HG02943 (cell line): ENCODE measurements at regions not wholly inside any gene's neighbourhood (a gene's known extent, or its start where the extent isn't known, plus 50 kb on each side); places are given as distances from the start of the nearest gene placed in this dataset.
"Not testable (repeated sequence)": the region's sequence is repeated elsewhere in the genome, so short reads cannot be mapped to it uniquely, and the experiment has no call there.

Source experiments
- ATAC-seq: cut with Tn5 transposase; IDR thresholded peaks from one replicate; pipeline ENCODE4 v1.9.1; 2021; ENCODE audit warnings: mild to moderate bottlenecking, low read depth, moderate library complexity; ENCODE audit not compliant: unreplicated experiment

DNA sequence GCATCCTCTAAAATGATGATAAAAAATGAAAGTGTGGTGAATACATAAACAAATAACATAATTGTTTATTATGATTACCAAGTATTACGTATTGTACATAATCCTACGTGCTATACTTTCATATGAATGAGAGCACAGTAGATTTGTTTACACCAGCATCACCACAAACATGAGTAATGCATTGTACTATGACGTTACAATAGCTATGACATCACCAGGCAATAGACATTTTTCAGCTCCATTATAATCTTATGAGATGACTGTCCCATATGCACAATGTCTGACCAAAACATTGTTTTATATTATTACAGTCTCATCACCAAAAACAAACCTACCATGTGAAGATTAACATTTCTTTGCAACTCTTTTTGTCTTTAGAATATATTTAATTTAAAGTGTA is 225.7 kb upstream of the TENT5A start:
- ATAC-seq = no peak

DNA sequence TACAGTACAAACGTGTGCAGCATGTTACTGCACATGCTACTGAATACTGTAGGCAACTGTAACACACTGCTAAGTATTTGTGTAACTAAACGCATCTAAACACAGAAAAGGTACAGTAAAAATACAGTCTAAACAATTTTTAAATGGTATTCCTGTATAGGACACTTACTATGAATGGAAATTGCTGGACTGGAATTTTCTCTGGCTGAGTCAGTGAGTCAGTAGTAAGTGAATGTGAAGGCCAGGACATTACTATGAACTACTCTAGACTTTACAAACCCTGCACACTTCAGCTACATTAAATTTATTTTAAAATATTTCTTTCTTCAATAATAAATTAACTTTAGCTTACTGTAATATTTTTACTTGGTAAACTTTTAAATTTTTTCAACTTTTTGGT is 225.0 kb upstream of the TENT5A start:
- ATAC-seq = no peak

DNA sequence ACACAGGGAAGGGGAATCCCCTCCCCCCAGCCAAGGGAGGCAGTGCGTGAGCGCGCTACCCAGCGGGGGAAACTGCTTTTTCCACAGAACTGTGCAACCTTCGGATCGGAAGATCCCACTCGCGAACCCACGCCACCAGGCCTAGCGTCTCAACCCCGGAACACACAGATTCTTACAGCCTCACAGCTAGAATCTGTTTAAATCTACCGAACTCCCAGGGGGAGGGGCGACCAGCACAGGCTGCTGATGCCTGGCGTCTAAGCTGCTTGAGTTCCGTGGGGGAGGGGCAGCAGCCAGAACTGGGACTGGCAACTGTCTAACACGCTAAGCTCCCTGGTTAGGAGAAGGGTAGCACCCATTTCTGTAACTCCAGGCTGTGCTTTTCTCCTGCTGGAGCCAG is 217.3 kb upstream of the TENT5A start:
- no peak for ATAC-seq

DNA sequence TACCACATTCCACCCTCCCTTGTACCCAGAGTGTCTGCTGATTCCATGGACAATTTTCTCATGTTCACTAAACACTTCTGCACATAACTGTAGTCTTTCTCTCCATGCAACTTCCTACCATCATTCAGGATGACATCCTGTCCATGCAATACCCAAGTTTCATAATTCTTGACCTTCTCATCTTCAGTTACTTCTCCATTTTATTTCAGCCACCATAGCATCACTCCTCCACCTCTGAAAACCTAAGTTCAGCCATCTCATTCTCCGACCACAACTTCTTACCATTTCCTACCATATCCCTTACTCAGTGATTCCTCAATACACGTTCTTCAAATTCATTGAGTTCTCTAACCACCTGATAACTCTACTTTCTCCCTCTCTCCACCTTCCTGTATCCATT is 216.5 kb upstream of the TENT5A start:
- no peak for ATAC-seq

DNA sequence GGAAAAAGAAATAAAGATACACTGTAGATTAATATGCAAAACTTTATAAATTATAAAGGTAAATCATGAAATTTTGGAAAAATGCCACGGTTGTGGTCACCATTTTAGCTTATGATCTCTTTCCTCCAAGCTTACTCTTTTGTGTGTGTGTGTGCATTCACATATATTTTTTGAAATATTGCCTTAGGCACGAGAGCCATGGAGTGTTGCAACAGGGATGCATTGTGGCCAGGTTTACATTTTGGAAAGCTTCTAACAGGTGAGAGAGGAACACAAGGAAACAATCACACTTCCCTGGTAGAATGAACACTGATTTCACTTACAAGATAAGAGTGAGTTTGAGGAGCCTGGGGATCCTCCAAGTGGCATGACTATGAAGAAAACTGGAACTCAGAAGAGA is 214.5 kb upstream of the TENT5A start:
- no peak for ATAC-seq

DNA sequence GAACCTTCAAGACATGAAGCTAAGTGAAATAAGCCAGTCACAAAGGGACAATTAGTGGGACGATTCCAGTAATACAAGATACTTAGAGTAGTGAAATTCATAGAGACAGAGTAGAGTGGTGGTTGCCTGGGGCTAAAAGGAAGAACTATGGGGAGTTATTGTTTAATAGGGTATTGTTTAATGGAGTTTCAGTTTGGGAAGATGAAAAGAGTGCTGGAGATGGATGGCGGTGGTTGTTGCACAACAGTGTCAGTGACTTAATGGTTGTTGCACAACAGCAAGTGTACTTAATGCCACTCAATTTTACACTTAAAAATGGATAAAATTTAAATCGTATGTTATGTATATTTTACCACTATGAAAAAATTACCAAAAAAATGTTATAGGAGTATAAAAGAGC is 209.7 kb upstream of the TENT5A start:
- no peak for ATAC-seq

DNA sequence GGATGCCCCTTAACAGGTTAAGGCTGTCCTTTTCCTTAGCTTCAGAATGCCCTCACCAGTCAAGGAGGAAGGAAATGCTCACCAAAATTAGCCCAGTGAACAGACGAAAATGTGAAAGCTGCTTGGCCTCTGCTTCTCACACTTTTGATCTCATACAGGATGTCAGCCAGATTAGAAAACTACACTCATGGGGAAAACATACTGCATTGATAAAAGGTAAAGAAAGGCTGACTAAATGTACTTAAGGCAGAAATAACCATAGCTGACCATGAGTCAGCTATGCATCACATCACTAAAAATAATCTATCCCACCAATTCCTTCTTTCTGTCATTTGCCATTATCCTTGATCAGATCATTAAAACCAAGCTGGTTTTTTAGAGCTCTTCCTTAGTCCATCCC is 198.4 kb upstream of the TENT5A start:
- peak; percentile 82 for ATAC-seq

DNA sequence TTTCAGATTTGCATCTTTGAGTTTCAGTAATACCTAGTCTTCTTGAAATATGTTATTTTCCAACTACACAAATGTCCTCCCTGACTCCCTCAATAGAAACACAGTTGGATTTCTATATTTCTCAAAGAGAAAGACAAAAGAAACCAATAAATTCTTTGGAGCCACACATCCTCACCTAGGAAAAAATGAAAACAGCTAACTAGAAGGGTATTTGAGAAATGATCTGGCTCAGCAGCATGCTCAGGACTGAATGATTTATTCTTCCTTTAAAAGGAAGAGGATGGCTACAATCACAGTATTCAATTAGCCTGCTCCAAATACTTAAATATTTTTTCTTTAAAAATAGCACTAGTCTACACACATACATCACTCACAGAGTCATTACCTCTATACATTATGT is 196.4 kb upstream of the TENT5A start:
- no peak for ATAC-seq

DNA sequence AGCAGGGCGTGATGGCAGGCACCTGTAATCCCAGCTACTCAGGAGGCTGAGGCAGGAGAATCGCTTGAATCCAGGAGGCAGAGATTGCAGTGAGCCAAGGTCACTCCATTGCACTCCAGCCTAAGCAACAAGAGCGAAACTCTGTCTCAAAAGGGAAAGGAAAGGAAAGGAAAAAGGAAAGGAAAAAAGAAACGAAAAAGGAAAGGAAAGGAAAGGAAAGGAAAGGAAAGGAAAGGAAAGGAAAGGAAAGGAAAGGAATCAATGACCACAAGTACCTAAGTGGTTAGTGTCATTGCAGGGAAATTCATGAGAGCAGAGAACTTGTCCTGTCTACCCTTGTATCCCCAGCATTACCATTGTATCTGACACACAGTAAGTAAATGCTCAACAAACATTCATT is 195.7 kb upstream of the TENT5A start:
- not testable (repeated sequence) for ATAC-seq

DNA sequence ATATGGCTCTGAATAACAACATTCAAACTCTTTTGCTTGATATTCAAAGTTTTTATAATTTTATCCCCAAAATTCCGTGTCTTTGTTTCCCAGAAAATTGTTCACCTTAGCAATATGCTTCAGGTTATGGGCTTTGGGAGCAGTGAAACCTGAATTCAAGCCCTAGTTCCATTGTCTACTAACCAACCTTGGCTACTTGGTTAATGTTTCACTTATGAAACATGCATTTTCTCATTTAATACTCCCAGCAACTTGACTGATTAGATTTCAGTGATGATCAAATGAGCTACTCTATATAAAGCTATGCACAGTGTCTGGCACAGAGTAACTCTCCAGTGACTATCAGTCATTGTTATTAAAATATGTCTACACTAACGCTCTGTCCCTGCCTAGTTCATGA is 192.2 kb upstream of the TENT5A start:
- ATAC-seq = no peak

DNA sequence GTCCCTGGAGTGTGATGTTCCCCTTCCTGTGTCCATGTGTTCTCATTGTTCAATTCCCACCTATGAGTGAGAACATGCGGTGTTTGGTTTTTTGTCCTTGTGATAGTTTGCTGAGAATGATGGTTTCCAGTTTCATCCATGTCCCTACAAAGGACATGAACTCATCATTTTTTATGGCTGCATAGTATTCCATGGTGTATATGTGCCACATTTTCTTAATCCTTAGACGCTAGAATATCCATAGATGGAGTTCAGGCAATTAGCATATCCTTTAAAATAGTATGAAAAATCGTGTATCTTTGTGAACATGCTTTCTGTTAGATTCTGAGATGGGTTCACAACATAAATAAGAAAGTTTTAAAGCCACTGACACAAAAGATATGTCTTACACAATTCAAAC is 190.4 kb upstream of the TENT5A start:
- not testable (repeated sequence) for ATAC-seq

DNA sequence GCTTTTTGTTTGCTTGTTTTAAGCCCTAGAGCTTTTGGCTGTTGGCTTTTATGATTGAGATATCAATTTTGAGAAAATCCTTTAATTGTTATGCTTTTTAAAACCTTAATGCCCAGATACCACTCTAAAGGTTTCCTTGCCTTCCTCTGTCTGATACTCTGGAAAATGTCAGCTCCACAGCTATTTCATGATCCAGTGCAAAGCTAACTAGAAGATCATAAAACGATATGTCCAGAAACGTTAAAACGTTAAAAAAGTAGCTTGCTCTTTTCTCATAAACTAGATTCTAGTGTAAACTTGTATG is 189.5 kb upstream of the TENT5A start:
- ATAC-seq = no peak

DNA sequence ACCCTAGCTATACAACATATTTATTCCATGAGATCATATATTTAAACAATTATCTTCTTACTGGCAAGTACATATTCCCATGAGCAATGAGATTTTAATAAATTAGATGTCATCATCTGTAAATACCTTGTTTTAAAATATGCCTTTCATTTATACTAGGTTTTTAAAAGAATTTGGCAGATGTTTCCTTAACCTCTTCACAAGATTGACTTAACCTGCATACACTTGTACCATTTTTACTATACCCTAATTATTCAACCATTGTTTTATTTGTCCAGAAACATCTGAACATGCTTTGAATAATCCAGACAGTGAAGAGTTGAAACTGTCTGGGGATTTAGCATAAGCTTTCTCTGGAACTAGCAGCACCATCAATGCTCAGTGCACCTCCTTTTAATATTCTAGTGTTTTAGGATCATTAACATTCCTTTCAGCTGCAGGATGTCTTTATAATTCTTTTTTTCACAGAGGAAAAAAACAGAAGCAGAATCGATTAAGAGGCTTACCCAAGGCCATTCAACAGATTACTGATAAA is 188.0 kb upstream of the TENT5A start:
- no peak for ATAC-seq

DNA sequence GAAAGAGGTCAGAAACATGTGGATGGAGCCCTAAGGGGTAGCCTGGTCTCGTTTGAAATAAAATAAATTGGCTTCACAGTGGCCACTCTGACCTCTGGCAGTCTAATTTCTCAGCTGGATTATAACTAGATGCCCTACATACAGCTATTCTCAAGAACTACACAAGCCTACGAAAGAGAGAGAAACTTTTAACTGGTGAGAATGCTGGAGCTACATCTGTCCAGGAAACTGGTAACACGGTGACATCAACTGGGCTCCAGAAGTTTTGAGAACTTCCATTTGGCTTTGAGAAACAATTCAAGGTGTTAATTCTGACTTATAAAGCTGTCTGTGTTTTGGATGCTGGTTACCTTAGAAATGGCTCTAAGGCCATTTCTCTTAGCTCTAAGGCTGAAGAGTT is 187.3 kb upstream of the TENT5A start:
- ATAC-seq = no peak

DNA sequence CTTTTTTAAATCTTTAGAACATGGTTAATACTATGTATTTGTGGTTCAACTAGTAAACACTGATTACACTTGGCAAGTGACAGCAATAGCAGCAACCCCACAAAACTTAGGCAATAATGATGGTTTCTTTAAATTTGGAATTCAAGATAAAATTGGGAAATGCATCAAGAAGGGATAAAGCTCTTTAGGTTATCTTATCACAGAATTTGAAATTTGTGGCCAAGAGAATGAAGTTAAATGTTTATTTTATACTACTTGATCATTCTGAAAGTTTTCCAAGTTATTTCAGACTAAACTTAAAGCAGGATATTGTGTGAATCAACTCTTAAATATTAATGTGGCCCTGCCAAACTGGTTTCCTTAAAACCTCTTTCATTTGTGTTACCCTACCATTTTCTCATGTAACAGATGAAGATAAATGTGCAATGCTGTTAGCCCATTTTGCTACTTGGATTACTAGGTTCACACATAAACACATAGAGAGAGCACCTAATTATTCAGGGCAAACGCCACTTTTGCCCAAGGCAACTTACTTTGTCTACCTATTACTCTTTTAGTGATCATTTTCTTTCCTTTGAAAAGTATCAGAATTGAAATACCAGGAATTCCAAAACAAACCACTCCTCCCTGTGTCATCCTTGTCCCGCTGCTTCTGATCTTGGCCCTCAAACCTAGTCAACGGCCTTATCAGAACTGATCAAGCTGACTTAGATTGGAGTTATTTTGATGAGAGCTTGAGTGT is 186.7 kb upstream of the TENT5A start:
- ATAC-seq = no peak

DNA sequence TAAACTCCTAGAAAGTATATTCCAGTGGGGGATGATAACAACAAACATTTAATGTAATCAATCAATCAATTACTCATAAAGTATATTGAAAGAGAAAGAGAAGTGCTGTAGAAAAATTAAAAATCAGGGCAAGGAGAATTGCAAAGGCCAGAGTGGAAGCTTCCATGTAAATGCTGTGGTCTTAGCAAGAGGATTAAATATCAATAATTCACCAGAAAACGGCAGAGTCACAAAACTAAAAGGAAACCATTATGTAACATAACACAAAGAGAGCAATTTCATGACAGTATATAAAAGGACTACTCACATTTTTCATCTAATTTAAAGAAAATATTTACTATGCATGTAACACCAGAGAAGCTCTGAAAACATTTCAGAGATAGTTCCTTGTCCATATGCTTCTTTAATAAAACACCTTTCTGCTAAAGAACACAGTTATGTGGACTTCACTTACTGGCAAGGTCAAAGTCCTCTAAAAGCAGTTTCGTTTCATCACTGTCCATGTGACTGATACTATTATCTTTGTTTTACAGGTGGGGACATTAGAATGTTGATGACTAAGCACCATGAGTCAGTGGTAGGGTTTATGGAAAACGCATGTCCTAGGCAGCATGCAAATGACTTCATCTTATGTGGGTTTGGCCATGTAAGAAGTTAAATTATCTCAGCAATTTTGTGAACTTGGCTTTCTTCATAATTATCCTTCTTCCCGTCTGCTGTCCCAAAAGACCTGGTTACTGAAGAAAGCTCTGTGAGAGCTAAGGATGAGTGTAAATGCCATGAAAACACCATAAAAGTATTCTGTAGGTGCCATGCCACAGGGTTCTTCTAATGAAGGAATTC is 185.8 kb upstream of the TENT5A start:
- ATAC-seq = peak; percentile 95

DNA sequence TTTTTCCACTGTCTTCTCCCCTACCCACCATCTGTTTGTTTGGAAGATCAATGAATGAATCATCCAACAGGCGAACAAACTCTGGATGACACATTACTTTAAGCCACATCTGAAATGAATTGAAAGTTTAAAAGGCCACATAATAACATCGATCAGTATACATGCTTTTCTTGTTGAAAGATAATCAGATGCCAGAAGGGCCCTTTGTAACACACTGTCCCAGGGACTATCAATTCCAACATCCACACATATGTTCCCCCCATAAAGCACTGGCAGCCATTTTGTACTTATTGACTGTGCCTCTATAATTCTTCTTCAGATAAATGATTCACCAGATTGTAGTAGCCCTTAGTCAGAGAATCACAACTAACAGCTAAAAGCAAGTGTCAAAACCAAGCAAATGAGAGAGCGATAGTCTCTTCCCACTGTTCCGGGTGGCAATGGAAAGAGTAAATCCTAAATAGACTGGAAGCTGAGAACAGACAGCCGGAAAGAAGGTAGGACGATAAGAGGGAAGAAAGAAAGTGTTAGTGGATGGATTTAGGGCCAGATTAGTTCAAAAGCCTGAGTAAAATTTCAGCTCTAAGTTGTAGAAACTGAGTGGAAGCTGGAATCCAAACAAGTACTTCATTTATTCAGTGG is 184.9 kb upstream of the TENT5A start:
- ATAC-seq = no peak

DNA sequence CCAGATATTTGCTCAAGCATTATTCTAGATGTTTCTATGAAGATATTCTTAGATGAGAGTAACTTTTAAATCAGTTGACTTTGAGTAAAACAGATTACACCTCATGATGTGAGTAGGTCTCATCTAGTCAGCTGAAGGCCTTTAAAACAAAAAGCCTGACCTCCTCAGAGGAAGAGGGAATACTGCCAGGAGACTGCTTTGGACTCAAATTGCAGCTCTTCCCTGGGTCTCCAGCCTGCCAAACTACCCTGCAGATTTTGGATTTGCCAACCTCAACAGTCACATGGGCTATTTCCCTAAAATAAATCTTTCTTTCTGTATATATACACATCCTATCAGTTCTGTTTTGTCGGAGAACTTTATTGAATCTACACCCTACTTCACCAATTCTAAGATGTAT is 182.5 kb upstream of the TENT5A start:
- no peak for ATAC-seq

DNA sequence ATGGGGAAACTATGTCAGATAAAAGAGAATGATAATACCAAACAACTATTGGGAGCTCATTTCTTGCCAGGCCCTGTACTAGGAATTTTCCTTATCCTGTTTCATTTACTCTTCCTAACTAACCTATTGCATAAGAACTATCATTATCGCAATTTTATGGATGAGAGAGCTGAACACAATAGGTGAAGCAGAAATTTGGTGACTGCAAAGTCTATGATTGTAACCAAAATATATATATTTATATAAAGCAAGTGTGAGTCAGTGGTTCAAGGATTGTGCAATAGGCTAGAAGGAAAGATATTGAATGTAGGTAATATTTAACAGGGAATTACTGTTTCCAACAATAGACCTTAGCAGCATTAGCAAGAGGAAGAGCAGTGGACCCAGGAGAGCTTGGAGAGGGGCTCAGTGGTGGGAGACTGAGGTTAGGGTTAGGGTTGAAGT is 181.1 kb upstream of the TENT5A start:
- no peak for ATAC-seq

DNA sequence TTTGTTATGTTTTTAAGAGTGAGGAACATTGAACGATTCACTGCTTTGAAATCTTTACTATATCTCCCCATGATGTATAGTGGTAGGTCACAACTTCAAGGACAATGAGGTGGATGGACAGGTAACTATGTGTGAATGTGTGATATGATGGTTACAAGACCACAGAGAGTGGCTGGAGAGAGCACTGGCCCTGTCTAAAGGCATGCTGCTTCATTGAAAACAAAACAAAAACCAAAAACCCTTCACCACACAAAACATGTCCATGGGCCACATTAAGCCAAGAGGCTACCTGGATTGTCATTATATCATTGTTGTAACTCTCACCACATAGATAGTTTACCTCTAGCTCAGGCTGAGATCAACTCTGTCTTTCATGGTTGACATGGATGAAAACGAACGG is 180.6 kb upstream of the TENT5A start:
- ATAC-seq = no peak

DNA sequence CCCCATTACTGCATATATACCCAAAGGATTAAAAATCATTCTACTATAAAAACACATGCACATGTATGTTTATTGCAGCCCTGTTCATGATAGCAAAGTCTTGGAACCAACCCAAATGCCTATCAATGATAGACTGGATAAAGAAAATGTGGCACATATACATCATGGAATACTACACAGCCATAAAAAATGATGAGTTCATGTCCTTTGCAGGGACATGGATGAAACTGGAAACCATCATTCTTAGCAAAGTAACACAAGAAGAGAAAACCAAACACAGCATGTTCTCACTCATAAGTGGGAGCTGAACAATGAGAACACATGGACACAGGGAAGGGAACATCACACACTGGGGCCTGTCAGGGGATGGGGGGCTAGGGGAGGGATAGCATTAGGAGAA is 180.0 kb upstream of the TENT5A start:
- not testable (repeated sequence) for ATAC-seq
